KMS-11 (cell line): ENCODE measurements at regions not wholly inside any gene's neighbourhood (a gene's known extent, or its start where the extent isn't known, plus 50 kb on each side); places are given as distances from the start of the nearest gene placed in this dataset.

Experiments used
- H2AFZ ChIP-seq: fragments of 200-600 bp; sonication (generic); 2 replicates; pipeline ENCODE4 v1.6.1; 2016; ENCODE audit warnings: antibody characterized with exemption, mixed run types, low read depth
- H3K27ac ChIP-seq: fragments of 200-600 bp; sonication (generic); 2 replicates; pipeline ENCODE4 v1.6.1; 2016; ENCODE audit warnings: mild to moderate bottlenecking, mixed run types
- H3K27me3 ChIP-seq: fragments of 200-600 bp; sonication (generic); 2 replicates; pipeline ENCODE4 v1.6.1; 2017; ENCODE audit warnings: mild to moderate bottlenecking, low read depth, mixed run types, moderate library complexity; ENCODE audit not compliant: insufficient read depth
- H3K36me3 ChIP-seq: fragments of 200-600 bp; sonication (generic); 2 replicates; pipeline ENCODE4 v1.6.1; 2017; ENCODE audit warnings: mild to moderate bottlenecking, mixed run types; ENCODE audit not compliant: insufficient read depth
- H3K4me1 ChIP-seq: fragments of 200-600 bp; sonication (generic); 2 replicates; pipeline ENCODE4 v1.6.1; 2016; ENCODE audit warnings: mild to moderate bottlenecking, low read depth, mixed run types; ENCODE audit not compliant: poor library complexity, severe bottlenecking
- H3K4me2 ChIP-seq: fragments of 200-600 bp; sonication (generic); 2 replicates; pipeline ENCODE4 v1.7.0; 2016; ENCODE audit warnings: mild to moderate bottlenecking, mixed run types
- H3K4me3 ChIP-seq: fragments of 200-600 bp; sonication (generic); IDR thresholded peaks from 2 replicates; pipeline ENCODE4 v1.6.1; 2017; ENCODE audit warnings: low read depth, low read length, mixed read lengths; ENCODE audit not compliant: insufficient read depth
- H3K79me2 ChIP-seq: fragments of 200-600 bp; sonication (generic); 2 replicates; pipeline ENCODE4 v1.6.1; 2016; ENCODE audit warnings: low read depth, mixed run types; ENCODE audit not compliant: insufficient read depth
- H3K9ac ChIP-seq: fragments of 200-600 bp; sonication (generic); 2 replicates; pipeline ENCODE4 v1.6.1; 2016; ENCODE audit warnings: mild to moderate bottlenecking, mixed run types
- H4K20me1 ChIP-seq: fragments of 200-600 bp; sonication (generic); 2 replicates; pipeline ENCODE4 v1.6.1; 2016; ENCODE audit warnings: mild to moderate bottlenecking, mixed run types; ENCODE audit not compliant: insufficient read depth
- TF ChIP-seq, protein P1 (sequence below): fragments of 200-600 bp; sonication (generic); conservative IDR thresholded peaks from 2 replicates; pipeline ENCODE4 v1.6.1; 2017; ENCODE audit warnings: low read depth, mild to moderate bottlenecking, antibody characterized with exemption, low read length, moderate library complexity, mixed read lengths

DNA sequence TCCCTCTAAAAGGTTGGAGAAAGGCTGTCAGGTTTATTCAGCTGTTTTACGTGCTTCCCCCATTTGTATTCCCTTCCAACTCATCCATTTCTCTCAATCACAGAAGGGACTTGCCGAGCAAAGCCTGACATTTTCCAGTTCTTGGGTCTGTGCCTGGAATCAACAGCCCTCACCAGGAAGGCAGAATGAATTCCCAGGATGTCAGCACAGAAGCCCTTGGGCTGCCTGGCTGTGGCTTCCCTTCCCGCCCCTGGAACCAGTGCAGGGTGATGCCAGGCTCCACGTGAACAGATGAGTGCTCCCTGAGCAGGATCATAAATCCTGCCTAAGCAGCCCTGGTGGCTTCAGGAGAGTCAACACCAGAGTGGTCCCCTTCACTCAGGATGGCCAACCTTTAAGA, 86.1 kb upstream of the CD83 start:
- H3K36me3 ChIP-seq = no peaks in the 10 kb centered on the region
- no peak overlapping the region for H2AFZ ChIP-seq
- H3K27ac ChIP-seq = no peak overlapping the region
- H3K4me1 ChIP-seq = no peaks in the 10 kb centered on the region
- H3K4me3 ChIP-seq = no peak overlapping the region
- H3K9ac ChIP-seq = no peak overlapping the region
- H3K79me2 ChIP-seq = no peaks in the 10 kb centered on the region
- no peaks in the 10 kb centered on the region for H3K27me3 ChIP-seq
- H4K20me1 ChIP-seq = no peaks in the 10 kb centered on the region
- H3K4me2 ChIP-seq = no peak overlapping the region
- TF ChIP-seq, protein P1, sequence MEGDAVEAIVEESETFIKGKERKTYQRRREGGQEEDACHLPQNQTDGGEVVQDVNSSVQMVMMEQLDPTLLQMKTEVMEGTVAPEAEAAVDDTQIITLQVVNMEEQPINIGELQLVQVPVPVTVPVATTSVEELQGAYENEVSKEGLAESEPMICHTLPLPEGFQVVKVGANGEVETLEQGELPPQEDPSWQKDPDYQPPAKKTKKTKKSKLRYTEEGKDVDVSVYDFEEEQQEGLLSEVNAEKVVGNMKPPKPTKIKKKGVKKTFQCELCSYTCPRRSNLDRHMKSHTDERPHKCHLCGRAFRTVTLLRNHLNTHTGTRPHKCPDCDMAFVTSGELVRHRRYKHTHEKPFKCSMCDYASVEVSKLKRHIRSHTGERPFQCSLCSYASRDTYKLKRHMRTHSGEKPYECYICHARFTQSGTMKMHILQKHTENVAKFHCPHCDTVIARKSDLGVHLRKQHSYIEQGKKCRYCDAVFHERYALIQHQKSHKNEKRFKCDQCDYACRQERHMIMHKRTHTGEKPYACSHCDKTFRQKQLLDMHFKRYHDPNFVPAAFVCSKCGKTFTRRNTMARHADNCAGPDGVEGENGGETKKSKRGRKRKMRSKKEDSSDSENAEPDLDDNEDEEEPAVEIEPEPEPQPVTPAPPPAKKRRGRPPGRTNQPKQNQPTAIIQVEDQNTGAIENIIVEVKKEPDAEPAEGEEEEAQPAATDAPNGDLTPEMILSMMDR = no peak

DNA sequence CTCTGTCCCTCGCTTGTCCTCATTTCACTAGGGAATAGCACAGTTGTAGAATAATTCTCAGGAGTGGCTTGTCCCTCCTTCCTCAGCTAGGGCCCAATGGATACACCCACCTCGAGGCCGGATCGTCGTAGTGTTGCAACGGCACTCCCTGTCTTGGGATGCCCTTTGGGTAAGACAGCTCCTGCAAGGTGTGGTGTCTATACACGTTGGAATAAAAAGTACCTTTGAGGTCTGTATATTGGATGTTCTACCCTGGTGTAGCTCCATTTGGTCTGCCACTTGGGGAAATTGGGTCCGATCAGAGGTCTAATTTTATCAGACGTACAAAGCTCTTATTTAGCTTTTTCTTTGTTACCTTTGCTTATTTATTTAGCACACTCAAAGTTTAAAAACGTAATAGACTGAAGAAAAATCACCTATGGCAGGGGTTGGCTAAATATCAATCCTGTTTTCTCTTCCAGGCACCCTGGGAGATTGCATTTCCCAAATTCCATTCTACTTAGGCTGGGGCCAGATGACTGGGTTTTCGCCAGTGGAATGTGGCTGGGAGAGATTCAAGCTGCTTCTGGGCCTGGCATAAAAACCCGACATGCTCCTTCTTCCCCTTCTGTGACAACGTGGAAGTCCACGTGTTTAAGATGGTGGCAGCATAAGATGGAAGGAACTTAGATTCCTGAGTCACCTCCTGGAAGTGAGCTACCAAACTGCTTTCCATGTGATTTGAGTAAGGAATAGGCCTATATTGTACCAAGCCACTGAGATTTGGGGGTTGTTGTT, 82.3 kb upstream of the CD83 start:
- Histone ChIP-seq H3K4me1 (no peaks in the 10 kb centered on the region), H3K4me2 (no peak overlapping the region), H2AFZ (no peak overlapping the region), H3K27me3 (no peaks in the 10 kb centered on the region), H3K27ac (no peak overlapping the region), H3K36me3 (no peaks in the 10 kb centered on the region), H3K79me2 (no peaks in the 10 kb centered on the region), H3K9ac (no peak overlapping the region), H3K4me3 (no peak overlapping the region), H4K20me1 (no peaks in the 10 kb centered on the region)
- TF ChIP-seq, protein P1 = no peak

DNA sequence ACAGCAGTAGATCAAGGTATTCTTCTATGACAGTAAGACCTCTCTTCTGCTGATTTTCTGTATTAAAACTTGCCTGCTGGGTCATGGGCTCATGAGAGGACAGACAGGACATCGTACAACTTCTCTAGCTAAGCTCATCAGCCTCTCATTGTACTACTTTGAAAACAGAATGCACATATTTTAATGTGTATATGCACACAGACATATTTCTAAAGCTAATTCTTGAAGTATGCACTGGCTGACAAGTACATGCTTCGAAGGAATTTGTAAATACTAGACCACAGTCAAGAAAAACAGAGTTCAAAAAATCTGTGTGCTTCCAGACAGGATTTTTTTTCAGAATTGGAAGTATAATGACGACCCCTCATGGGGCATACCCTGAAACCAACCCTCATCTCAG, 81.7 kb upstream of the CD83 start:
- Histone ChIP-seq H3K79me2 (no peaks in the 10 kb centered on the region), H3K27ac (no peak overlapping the region), H3K4me2 (no peak overlapping the region), H3K9ac (no peak overlapping the region), H3K4me3 (no peak overlapping the region), H2AFZ (no peak overlapping the region), H3K36me3 (no peaks in the 10 kb centered on the region), H3K27me3 (no peaks in the 10 kb centered on the region), H4K20me1 (no peaks in the 10 kb centered on the region), H3K4me1 (no peaks in the 10 kb centered on the region)
- TF ChIP-seq, protein P1 = no peak

DNA sequence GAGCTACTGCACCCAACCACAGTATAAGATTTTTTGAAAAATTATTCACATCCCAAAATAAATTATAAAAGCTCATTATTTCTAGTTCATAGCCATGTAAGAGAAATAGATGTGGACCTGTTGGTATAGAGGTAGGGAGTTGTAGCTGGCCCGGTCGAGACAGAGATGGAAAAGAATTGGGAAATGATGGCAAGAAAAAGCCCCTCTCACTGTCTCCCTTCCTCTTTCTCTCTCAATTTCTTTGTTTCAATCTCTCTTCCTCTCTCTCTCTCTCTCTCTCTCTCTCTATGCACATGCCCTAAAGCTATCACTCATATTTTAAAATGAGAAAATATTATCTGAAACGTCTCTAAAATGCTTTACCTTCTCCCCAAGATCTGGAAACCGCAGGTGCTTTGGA, 80.7 kb upstream of the CD83 start:
- Histone ChIP-seq H3K79me2 (no peaks in the 10 kb centered on the region), H3K4me3 (no peak overlapping the region), H3K9ac (no peak overlapping the region), H3K4me2 (no peak overlapping the region), H3K27me3 (no peaks in the 10 kb centered on the region), H4K20me1 (no peaks in the 10 kb centered on the region), H3K4me1 (no peaks in the 10 kb centered on the region), H3K36me3 (no peaks in the 10 kb centered on the region), H2AFZ (no peak overlapping the region), H3K27ac (no peak overlapping the region)
- TF ChIP-seq, protein P1 = no peak
